H1 (cell line): ENCODE measurements at regions not wholly inside any gene's neighbourhood (a gene's known extent, or its start where the extent isn't known, plus 50 kb on each side); places are given as distances from the start of the nearest gene placed in this dataset.

Experiments used
- CTCF ChIA-PET: fragments of 300-600 bp; sonication (Branson Sonifier 250); formaldehyde crosslinking; loops from one replicate; lab custom pipeline; 2021; ENCODE audit not compliant: partially characterized antibody; lab: Charles Lee
- POLR2A ChIA-PET: fragments of 300-600 bp; sonication (Branson Sonifier 250); formaldehyde crosslinking; loops from one replicate; lab custom pipeline; 2021; ENCODE audit warnings: inconsistent platforms; ENCODE audit not compliant: partially characterized antibody; lab: Charles Lee
- DNase-seq, 2 experiments: peaks; one replicate each; pipeline versions ENCODE4 v3.0.0 to v3.0.0-alpha.2; 2010 to 2022; ENCODE audit warnings: low spot score in 2 of 2, low read depth in 1 of 2, mixed read lengths in 1 of 2
- FAIRE-seq: peaks from 2 replicates; lab custom pipeline; 2011; peaks lifted over from hg19 to GRCh38; lab: Jason Lieb, UNC
- H2AFZ ChIP-seq: 2 replicates; pipeline ENCODE4 v1.8.1; 2012; ENCODE audit warnings: low read length, inconsistent platforms
- H2AK5ac ChIP-seq: 2 replicates; pipeline ENCODE4 v1.6.1; 2013; ENCODE audit warnings: low read depth, low read length
- H2BK120ac ChIP-seq: replicated peaks from 2 replicates; pipeline ENCODE3; 2013; ENCODE audit warnings: low read depth, low read length, inconsistent platforms
- H2BK12ac ChIP-seq: 2 replicates; pipeline ENCODE4 v1.6.1; 2013; ENCODE audit warnings: low read depth, low read length
- H2BK15ac ChIP-seq: 2 replicates; pipeline ENCODE4 v1.6.1; 2013; ENCODE audit warnings: low read length
- H2BK20ac ChIP-seq: 2 replicates; pipeline ENCODE4 v1.6.1; 2013; ENCODE audit warnings: low read length
- H2BK5ac ChIP-seq: 2 replicates; pipeline ENCODE4 v1.6.1; 2013; ENCODE audit warnings: low read depth, low read length
- H3K14ac ChIP-seq: 2 replicates; pipeline ENCODE4 v1.6.1; 2013; ENCODE audit warnings: inconsistent platforms; ENCODE audit not compliant: insufficient read length
- H3K18ac ChIP-seq: 2 replicates; pipeline ENCODE4 v1.6.1; 2013; ENCODE audit warnings: low read length; ENCODE audit errors: extremely low read depth
- H3K23ac ChIP-seq: 2 replicates; pipeline ENCODE4 v1.6.1; 2013; ENCODE audit warnings: inconsistent platforms; ENCODE audit not compliant: insufficient read length
- H3K23me2 ChIP-seq: 2 replicates; pipeline ENCODE4 v1.6.1; 2013; ENCODE audit warnings: low read depth, low read length
- H3K27ac ChIP-seq: 2 replicates; pipeline ENCODE4 v1.6.1; 2011; ENCODE audit warnings: low read depth, low read length, inconsistent platforms
- H3K27me3 ChIP-seq, 4 experiments: replicated peaks in 1 of 4; 1 replicate in 1 of 4; 2 replicates in 3 of 4; pipeline versions ENCODE4 v1.6.1 to v1.8.1; 2011 to 2013; ENCODE audit warnings: low read length in 3 of 4, mild to moderate bottlenecking in 3 of 4, inconsistent platforms in 2 of 4, mixed read lengths in 2 of 4, moderate library complexity in 1 of 4; ENCODE audit not compliant: control insufficient read depth in 3 of 4, insufficient read depth in 3 of 4; ENCODE audit errors: extremely low read depth in 1 of 4
- H3K36me3 ChIP-seq, 4 experiments: 2 replicates each; pipeline versions ENCODE4 v1.6.1 to v1.8.1; 2011 to 2013; ENCODE audit warnings: mild to moderate bottlenecking in 4 of 4, low read length in 3 of 4, moderate library complexity in 2 of 4, control low read depth in 1 of 4, inconsistent platforms in 1 of 4; ENCODE audit not compliant: insufficient read depth in 4 of 4, control insufficient read depth in 2 of 4
- H3K4ac ChIP-seq: replicated peaks from 2 replicates; pipeline ENCODE3; 2013; ENCODE audit warnings: low read length, low read depth, mixed read lengths, inconsistent platforms; ENCODE audit not compliant: insufficient read length
- H3K4me1 ChIP-seq, 4 experiments: replicated peaks in 1 of 4; 1 replicate in 1 of 4; 2 replicates in 3 of 4; pipeline versions ENCODE4 v1.6.1 to v1.8.1; 2011 to 2013; ENCODE audit warnings: low read length in 3 of 4, inconsistent platforms in 2 of 4, mixed read lengths in 1 of 4; ENCODE audit not compliant: insufficient read depth in 4 of 4, control insufficient read depth in 3 of 4
- H3K4me2 ChIP-seq, 2 experiments: 2 replicates each; pipeline versions ENCODE4 v1.6.1 to v1.8.1; 2011 to 2013; ENCODE audit warnings: low read depth in 2 of 2, low read length in 2 of 2, control low read depth in 1 of 2, inconsistent platforms in 1 of 2, mild to moderate bottlenecking in 1 of 2; ENCODE audit not compliant: insufficient read depth in 1 of 2
- H3K4me3 ChIP-seq, 4 experiments: fragments of 200-600, 300-600 bp in 1 of 4; sonication (generic), shearing (Covaris generic), sonication (Bioruptor Twin) in 1 of 4; 2 replicates each; pipeline versions ENCODE4 v1.5.1 to v1.8.1; 2011 to 2016; ENCODE audit warnings: low read length in 4 of 4, low read depth in 3 of 4, control low read depth in 2 of 4, inconsistent platforms in 2 of 4, mild to moderate bottlenecking in 2 of 4, mixed read lengths in 1 of 4, moderate library complexity in 1 of 4; ENCODE audit not compliant: insufficient read depth in 2 of 4; ENCODE audit errors: extremely low read depth in 1 of 4
- H3K56ac ChIP-seq: replicated peaks from 2 replicates; pipeline ENCODE3; 2013; ENCODE audit warnings: low read depth, mild to moderate bottlenecking, mixed read lengths, low read length, inconsistent platforms; ENCODE audit not compliant: insufficient read length
- H3K79me1 ChIP-seq: 2 replicates; pipeline ENCODE4 v1.6.1; 2013; ENCODE audit warnings: low read depth, low read length, control low read depth
- H3K79me2 ChIP-seq, 2 experiments: 2 replicates each; pipeline versions ENCODE4 v1.6.1 to v1.8.1; 2012 to 2013; ENCODE audit warnings: low read length in 2 of 2, mild to moderate bottlenecking in 2 of 2, inconsistent platforms in 1 of 2; ENCODE audit not compliant: insufficient read depth in 2 of 2, control insufficient read depth in 1 of 2
- H3K9ac ChIP-seq, 4 experiments: replicated peaks in 1 of 4; 1 replicate in 1 of 4; 2 replicates in 3 of 4; pipeline versions ENCODE4 v1.6.1 to v1.8.1; 2011 to 2013; ENCODE audit warnings: low read depth in 3 of 4, low read length in 3 of 4, control low read depth in 2 of 4, mild to moderate bottlenecking in 2 of 4, moderate library complexity in 2 of 4, inconsistent platforms in 1 of 4; ENCODE audit errors: extremely low read depth in 1 of 4
- H3K9me3 ChIP-seq, 2 experiments: 2 replicates each; pipeline versions ENCODE4 v1.6.1 to v1.8.1; 2012 to 2013; ENCODE audit warnings: mild to moderate bottlenecking in 2 of 2, moderate library complexity in 2 of 2, control low read depth in 1 of 2, inconsistent platforms in 1 of 2, low read depth in 1 of 2, low read length in 1 of 2, mixed read lengths in 1 of 2; ENCODE audit not compliant: insufficient read depth in 2 of 2
- H4K20me1 ChIP-seq, 2 experiments: replicated peaks in 1 of 2; 2 replicates each; pipeline versions ENCODE3 to v1.8.1; 2011 to 2013; ENCODE audit warnings: inconsistent platforms in 2 of 2, low read length in 2 of 2, mild to moderate bottlenecking in 1 of 2; ENCODE audit not compliant: insufficient read depth in 2 of 2, control insufficient read depth in 1 of 2
- H4K5ac ChIP-seq: 2 replicates; pipeline ENCODE4 v1.6.1; 2013; ENCODE audit warnings: low read length, low read depth, mixed read lengths, inconsistent platforms; ENCODE audit not compliant: insufficient read length
- H4K8ac ChIP-seq: 2 replicates; pipeline ENCODE4 v1.8.0; 2013; ENCODE audit warnings: mild to moderate bottlenecking, moderate library complexity, low read length, inconsistent platforms; ENCODE audit not compliant: insufficient read depth; ENCODE audit errors: extremely low read depth
- H4K91ac ChIP-seq: replicated peaks from 2 replicates; pipeline ENCODE3; 2013; ENCODE audit warnings: low read length, mixed read lengths, inconsistent platforms; ENCODE audit not compliant: insufficient read length
- BACH1 ChIP-seq: IDR thresholded peaks from 2 replicates; pipeline ENCODE4 v1.6.1; 2012; ENCODE audit warnings: low read length, improper control_type of control experiment
- WGBS, 2 experiments: shearing (Covaris generic) in 1 of 2; methylation state at CpG; one replicate each; pipeline versions ENCODE4 v1.1.6 to v1.1.7; 2013 to 2015; ENCODE audit warnings: low lambda C conversion rate in 2 of 2, mixed read lengths in 2 of 2, inconsistent platforms in 1 of 2, low coverage in 1 of 2, missing lambda C conversion rate in 1 of 2; ENCODE audit not compliant: insufficient replicate concordance in 2 of 2, insufficient coverage in 1 of 2, insufficient read length in 1 of 2; ENCODE audit errors: extremely low coverage in 1 of 2, missing lambda C conversion rate in 1 of 2; 5-methylcytosine and 5-hydroxymethylcytosine counted together

GRCh38 chr9:81874250-81874649 is 54.0 kb upstream of the SPATA31D4 start:
- no peak overlapping the region for H3K23ac ChIP-seq
- no peak overlapping the region for H2BK12ac ChIP-seq
- no peak for FAIRE-seq
- no peaks in the 10 kb centered on the region; the same call in 1 of the 2 replicates for H3K23me2 ChIP-seq
- H4K20me1 ChIP-seq: peaks cover 0 to 2% of the 10 kb centered on the region in 2 experiments
- H2AFZ ChIP-seq: no peak overlapping the region
- no peak for DNase-seq
- H3K79me2 ChIP-seq: no peaks in the 10 kb centered on the region
- ChIA-PET POLR2A (no interaction called here), CTCF (no interaction called here)
- H2BK120ac ChIP-seq: no peak overlapping the region
- no peaks in the 10 kb centered on the region for H3K36me3 ChIP-seq
- no peaks in the 10 kb centered on the region for H3K4me1 ChIP-seq
- H3K9me3 ChIP-seq: no peaks in the 10 kb centered on the region
- no peak overlapping the region for H4K5ac ChIP-seq
- no peaks in the 10 kb centered on the region for H3K27me3 ChIP-seq
- H3K4me3 ChIP-seq: no peak overlapping the region
- no peaks in the 10 kb centered on the region for H3K79me1 ChIP-seq
- no peak overlapping the region for H2BK20ac ChIP-seq
- H3K4ac ChIP-seq: no peak overlapping the region
- TF ChIP-seq BACH1: no peak
- no peak overlapping the region for H2BK15ac ChIP-seq
- H2BK5ac ChIP-seq: no peak overlapping the region
- H3K4me2 ChIP-seq: no peak overlapping the region
- H3K18ac ChIP-seq: no peak overlapping the region
- no peak overlapping the region for H4K8ac ChIP-seq
- no peak overlapping the region for H3K9ac ChIP-seq
- no peak overlapping the region for H2AK5ac ChIP-seq
- H3K27ac ChIP-seq: no peak overlapping the region
- 91% methylated on average over 7 of the region's 7 CpGs; no CpG with 5 or more reads in 1 of the 2 experiments for WGBS, 2 experiments
- H4K91ac ChIP-seq: no peak overlapping the region
- no peak overlapping the region for H3K14ac ChIP-seq
- H3K56ac ChIP-seq: no peak overlapping the region
